ENCODE measurements at regions not wholly inside any gene's neighbourhood (a gene's known extent, or its start where the extent isn't known, plus 50 kb on each side); places are given as distances from the start of the nearest gene placed in this dataset.

- intact Hi-C loops (cut with micrococcal nuclease) = no loop called here
- ChIA-PET POLR2A (no interaction called here), CTCF (no interaction called here)
- H4K20me1 ChIP-seq (replicated peaks; ENCODE audit: control insufficient read depth, extremely low read depth, insufficient read depth, low read length) = no peaks in the 10 kb centered on the region
- no peaks in the 10 kb centered on the region for H3K27me3 ChIP-seq (ENCODE audit: control insufficient read depth in 2 of 2, insufficient read depth in 2 of 2, low read length in 2 of 2)
- H3K4me2 ChIP-seq (ENCODE audit: insufficient read depth, low read length) = no peak overlapping the region
- no TSS peak for BruUV-seq (replicated peaks)
- H3K4me3 ChIP-seq (replicated peaks in 1 of 3; ENCODE audit: insufficient read depth in 1 of 3, low read depth in 1 of 3, low read length in 3 of 3) = no peak overlapping the region
- no peak overlapping the region for H2AFZ ChIP-seq (ENCODE audit: low read depth, low read length)
- dilution Hi-C loops (cut with MboI; ENCODE audit: extremely low pct_ligation_motif_present, low sequenced_read_pairs) = no loop called here
- no peaks in the 10 kb centered on the region for H3K79me2 ChIP-seq (ENCODE audit: control insufficient read depth, insufficient read depth, low read length)
- no peak overlapping the region for H3K9ac ChIP-seq (replicated peaks; ENCODE audit: extremely low read depth, insufficient read depth, low read length)
- no peaks in the 10 kb centered on the region for H3K4me1 ChIP-seq (ENCODE audit: control insufficient read depth, extremely low read depth, insufficient read depth, low read length)
- no peak overlapping the region for H3K27ac ChIP-seq (ENCODE audit: insufficient read depth, low read depth, low read length)
- TF ChIP-seq EZH2 (IDR thresholded peaks at IDR 0.05; ENCODE audit: borderline replicate concordance, low read depth, low read length, severe bottlenecking) (no peak), MAX (IDR thresholded peaks at IDR 0.05; ENCODE audit: insufficient read depth, insufficient read length) (no peak), POLR2A (IDR thresholded peaks at IDR 0.05; ENCODE audit: low read depth, low read length) (no peak), JUN (IDR thresholded peaks at IDR 0.05; ENCODE audit: borderline replicate concordance, insufficient read depth, insufficient read length, low read depth) (no peak), GATA2 (IDR thresholded peaks at IDR 0.05; ENCODE audit: insufficient read depth, insufficient read length, low read depth, low read length) (no peak)
- no peaks in the 10 kb centered on the region for H3K36me3 ChIP-seq (ENCODE audit: control insufficient read depth in 2 of 2, extremely low read depth in 1 of 2, insufficient read depth in 2 of 2, low read length in 2 of 2)
- H3K9me1 ChIP-seq (replicated peaks; ENCODE audit: control insufficient read depth, extremely low read depth, insufficient read depth, low read length) = no peaks in the 10 kb centered on the region
- no peaks in the 10 kb centered on the region for H3K9me3 ChIP-seq (replicated peaks; ENCODE audit: control insufficient read depth, insufficient read depth, low read length)
- DNase-seq (ENCODE audit: low read depth, low spot score) (no peak), FAIRE-seq (no peak)
These were observed 373.2 kb upstream of the FIGN start for GRCh38 chr2:164109006-164109405.

- intact Hi-C loops (cut with micrococcal nuclease) (no loop called here), dilution Hi-C loops (cut with MboI; ENCODE audit: extremely low pct_ligation_motif_present, low sequenced_read_pairs) (no loop called here)
- TF ChIP-seq POLR2A (IDR thresholded peaks at IDR 0.05; ENCODE audit: low read depth, low read length) (no peak), GATA2 (IDR thresholded peaks at IDR 0.05; ENCODE audit: insufficient read depth, insufficient read length, low read depth, low read length) (no peak), EZH2 (IDR thresholded peaks at IDR 0.05; ENCODE audit: borderline replicate concordance, low read depth, low read length, severe bottlenecking) (no peak), JUN (IDR thresholded peaks at IDR 0.05; ENCODE audit: borderline replicate concordance, insufficient read depth, insufficient read length, low read depth) (no peak), MYC (IDR thresholded peaks at IDR 0.05; ENCODE audit: low read depth, low read length) (no peak), FOS (IDR thresholded peaks at IDR 0.05; ENCODE audit: borderline replicate concordance, insufficient read depth, low read length) (no peak), POLR2AphosphoS5 (IDR thresholded peaks at IDR 0.05; ENCODE audit: insufficient read depth, low read depth, low read length) (no peak), CTCF (IDR thresholded peaks at IDR 0.05; ENCODE audit: extremely low read depth in 1 of 2, insufficient read depth in 1 of 2, low read depth in 1 of 2, low read length in 2 of 2) (no peak), MAX (IDR thresholded peaks at IDR 0.05; ENCODE audit: insufficient read depth, insufficient read length) (no peak)
- Histone ChIP-seq H3K27ac (ENCODE audit: insufficient read depth, low read depth, low read length) (no peak overlapping the region), H3K9me3 (replicated peaks; ENCODE audit: control insufficient read depth, insufficient read depth, low read length) (no peaks in the 10 kb centered on the region), H3K4me3 (replicated peaks in 1 of 3; ENCODE audit: insufficient read depth in 1 of 3, low read depth in 1 of 3, low read length in 3 of 3) (no peak overlapping the region), H2AFZ (ENCODE audit: low read depth, low read length) (no peak overlapping the region), H3K4me2 (ENCODE audit: insufficient read depth, low read length) (no peak overlapping the region), H3K36me3 (ENCODE audit: control insufficient read depth in 2 of 2, extremely low read depth in 1 of 2, insufficient read depth in 2 of 2, low read length in 2 of 2) (no peaks in the 10 kb centered on the region), H3K27me3 (ENCODE audit: control insufficient read depth in 2 of 2, insufficient read depth in 2 of 2, low read length in 2 of 2) (no peaks in the 10 kb centered on the region), H3K9me1 (replicated peaks; ENCODE audit: control insufficient read depth, extremely low read depth, insufficient read depth, low read length) (no peaks in the 10 kb centered on the region), H3K9ac (replicated peaks; ENCODE audit: extremely low read depth, insufficient read depth, low read length) (no peak overlapping the region), H4K20me1 (replicated peaks; ENCODE audit: control insufficient read depth, extremely low read depth, insufficient read depth, low read length) (no peaks in the 10 kb centered on the region), H3K79me2 (ENCODE audit: control insufficient read depth, insufficient read depth, low read length) (no peaks in the 10 kb centered on the region), H3K4me1 (ENCODE audit: control insufficient read depth, extremely low read depth, insufficient read depth, low read length) (no peaks in the 10 kb centered on the region)
- no TSS peak for BruUV-seq (replicated peaks)
- FAIRE-seq (no peak), DNase-seq (ENCODE audit: low read depth, low spot score) (no peak)
- ChIA-PET POLR2A (no interaction called here), CTCF (no interaction called here)
These were observed 367.5 kb upstream of the FIGN start for GRCh38 chr2:164103271-164103670.

Measured in endothelial cell of umbilical vein (primary cell).